Lung (tissue), 11 donors: ENCODE measurements at regions not wholly inside any gene's neighbourhood (a gene's known extent, or its start where the extent isn't known, plus 50 kb on each side); places are given as distances from the start of the nearest gene placed in this dataset.
"Not testable (repeated sequence)": the region's sequence is repeated elsewhere in the genome, so short reads cannot be mapped to it uniquely, and the experiment has no call there.

Source experiments
- ATAC-seq: fragments of 200-7000 bp; cut with Tn5 transposase; one replicate; pipeline ENCODE4 v1.9.1; 2020; ENCODE audit warnings: moderate number of reproducible peaks; ENCODE audit not compliant: insufficient read depth, low FRiP score
- DNase-seq, 3 donors: peaks; one replicate each; pipeline ENCODE4 v3.0.0-alpha.2; 2013 to 2017
- H3K27ac ChIP-seq, 2 donors: one replicate each; pipeline ENCODE4 v1.5.1; 2013; ENCODE audit warnings: mild to moderate bottlenecking in 2 of 2, moderate library complexity in 2 of 2, control low read depth in 1 of 2, inconsistent platforms in 1 of 2, low read depth in 1 of 2, low read length in 1 of 2
- H3K27me3 ChIP-seq, 3 donors: one replicate each; pipeline ENCODE4 v1.5.1; 2013; ENCODE audit warnings: low read length in 2 of 3; ENCODE audit not compliant: control insufficient read depth in 3 of 3, insufficient read depth in 3 of 3
- H3K36me3 ChIP-seq, 4 donors: one replicate each; pipeline ENCODE4 v1.5.1; 2013; ENCODE audit warnings: low read length in 4 of 4, mild to moderate bottlenecking in 1 of 4, moderate library complexity in 1 of 4; ENCODE audit not compliant: control insufficient read depth in 4 of 4, insufficient read depth in 4 of 4
- H3K4me1 ChIP-seq, 5 donors: one replicate each; pipeline ENCODE4 v1.5.1; 2013; ENCODE audit warnings: low read length in 5 of 5, mild to moderate bottlenecking in 2 of 5, moderate library complexity in 1 of 5; ENCODE audit not compliant: control insufficient read depth in 5 of 5, insufficient read depth in 5 of 5
- H3K4me3 ChIP-seq: one replicate; pipeline ENCODE4 v1.5.1; 2013; ENCODE audit warnings: mild to moderate bottlenecking, control low read depth, moderate library complexity
- H3K9ac ChIP-seq, 2 donors: one replicate each; pipeline ENCODE4 v1.5.1; 2013; ENCODE audit warnings: low read length in 2 of 2, control low read depth in 1 of 2; ENCODE audit not compliant: insufficient read depth in 1 of 2
- H3K9me3 ChIP-seq, 4 donors: one replicate each; pipeline ENCODE4 v1.5.1; 2013; ENCODE audit warnings: low read length in 3 of 4, mild to moderate bottlenecking in 1 of 4, moderate library complexity in 1 of 4; ENCODE audit not compliant: control insufficient read depth in 4 of 4, insufficient read depth in 3 of 4
- CTCF ChIP-seq: IDR thresholded peaks from 2 replicates; pipeline ENCODE4 v1.5.1; 2012; ENCODE audit warnings: mild to moderate bottlenecking; ENCODE audit errors: control extremely low read depth, extremely low read depth
- WGBS, 2 donors: extraction: QIAGEN DNeasy Blood & Tissue Kit; methylation state at CpG; one replicate each; pipeline ENCODE4 v1.1.7; 2013; 5-methylcytosine and 5-hydroxymethylcytosine counted together
- donor health status: control.
- donor health status: control.
- donor health status: Bipolar disorder and iron deficiency.
- donor health status: healthy.
- donor health status: DM: yes; HTN: yes; CAD: no.

- no peak overlapping the region for H3K9ac ChIP-seq
- H3K27me3 ChIP-seq = no peaks in the 10 kb centered on the region
- TF ChIP-seq CTCF = no peak
- H3K36me3 ChIP-seq = no peaks in the 10 kb centered on the region
- ATAC-seq = no peak
- no peak overlapping the region for H3K4me3 ChIP-seq
- 58 to 59% methylated on average over 5 of the region's 5 CpGs for WGBS, 2 donors
- no peaks in the 10 kb centered on the region for H3K4me1 ChIP-seq
- no peak overlapping the region for H3K27ac ChIP-seq
- peaks cover 44 to 65% (median 52%) of the 10 kb centered on the region in 4 donors for H3K9me3 ChIP-seq
- no peak for DNase-seq
These were observed 213.5 kb downstream of the FOXD4L6 start for GRCh38 chr9:40914772-40915659.

GRCh38 chr9:40913928-40914673, 214.4 kb downstream of the FOXD4L6 start:
- Histone ChIP-seq H3K4me1 (no peaks in the 10 kb centered on the region), H3K27ac (no peak overlapping the region), H3K4me3 (no peak overlapping the region), H3K36me3 (no peaks in the 10 kb centered on the region), H3K9me3 (peaks cover 48 to 74% (median 59%) of the 10 kb centered on the region in 4 donors), H3K27me3 (no peaks in the 10 kb centered on the region), H3K9ac (no peak overlapping the region)
- ATAC-seq (no peak), DNase-seq (no peak)
- WGBS, 2 donors = 60 to 66% methylated on average over 8 of the region's 8 CpGs
- no peak for TF ChIP-seq CTCF

GRCh38 chr9:40913096-40913719, 215.3 kb downstream of the FOXD4L6 start:
- WGBS, 2 donors = 65 to 69% methylated on average over 11 of the region's 11 CpGs
- Histone ChIP-seq H3K4me1 (no peaks in the 10 kb centered on the region), H3K36me3 (no peaks in the 10 kb centered on the region), H3K9ac (no peak overlapping the region), H3K4me3 (no peak overlapping the region), H3K27ac (no peak overlapping the region), H3K27me3 (no peaks in the 10 kb centered on the region), H3K9me3 (peaks cover 56 to 83% (median 67%) of the 10 kb centered on the region in 4 donors)
- DNase-seq (no peak), ATAC-seq (no peak)
- TF ChIP-seq CTCF = no peak

DNA sequence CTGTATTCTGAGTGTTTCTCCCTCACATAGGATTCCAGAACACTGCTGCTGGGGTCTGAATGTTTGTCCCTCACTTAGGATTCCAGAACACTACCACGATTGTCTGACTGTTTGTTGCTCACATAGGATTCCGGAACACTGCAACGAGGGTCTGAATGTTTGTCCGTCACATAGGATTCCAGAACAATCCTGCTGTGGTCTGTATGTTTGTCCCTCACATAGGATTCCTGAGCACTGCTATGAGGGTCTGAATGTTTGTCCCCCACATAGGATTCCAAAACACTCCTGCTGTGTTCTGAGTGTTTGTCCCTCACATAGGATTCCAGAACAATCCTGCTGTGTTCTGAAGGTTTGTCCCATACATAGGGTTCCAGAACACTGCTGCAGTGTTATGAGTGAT, 215.8 kb downstream of the FOXD4L6 start:
- not testable (repeated sequence) for H3K36me3 ChIP-seq, H3K9ac ChIP-seq, ATAC-seq, H3K4me3 ChIP-seq, DNase-seq, H3K27ac ChIP-seq, H3K27me3 ChIP-seq, H3K4me1 ChIP-seq
- 80 to 82% methylated on average over 4 of the region's 4 CpGs for WGBS, 2 donors
- H3K9me3 ChIP-seq = peaks cover 60 to 88% (median 71%) of the 10 kb centered on the region in 4 donors
